Mesenchymal stem cell (in vitro differentiated cells and primary cell): ENCODE measurements at regions not wholly inside any gene's neighbourhood (a gene's known extent, or its start where the extent isn't known, plus 50 kb on each side); places are given as distances from the start of the nearest gene placed in this dataset.

ENCODE experiments used
- DNase-seq: peaks from one replicate; pipeline ENCODE4 v3.0.0-alpha.2; 2013
- H2AFZ ChIP-seq: one replicate; pipeline ENCODE4 v1.6.1; 2013; ENCODE audit warnings: low read depth, mild to moderate bottlenecking, control low read depth, inconsistent platforms, low read length, moderate library complexity
- H2AK5ac ChIP-seq: 2 replicates; pipeline ENCODE4 v1.6.1; 2013; ENCODE audit warnings: low read length, moderate library complexity, mild to moderate bottlenecking, inconsistent platforms; ENCODE audit not compliant: severe bottlenecking
- H2BK120ac ChIP-seq: one replicate; pipeline ENCODE4 v1.6.1; 2013; ENCODE audit warnings: low read depth, mild to moderate bottlenecking, inconsistent platforms, low read length, moderate library complexity
- H2BK12ac ChIP-seq, 2 experiments: one replicate each; pipeline ENCODE4 v1.6.1; 2013; ENCODE audit warnings: inconsistent platforms in 2 of 2, low read length in 2 of 2, mild to moderate bottlenecking in 2 of 2, moderate library complexity in 2 of 2, control low read depth in 1 of 2
- H2BK15ac ChIP-seq: one replicate; pipeline ENCODE4 v1.6.1; 2013; ENCODE audit warnings: mild to moderate bottlenecking, low read depth, inconsistent platforms; ENCODE audit not compliant: poor library complexity, severe bottlenecking
- H2BK5ac ChIP-seq: 2 replicates; pipeline ENCODE4 v1.6.1; 2013; ENCODE audit warnings: low read depth, mild to moderate bottlenecking, low read length, control low read depth, inconsistent platforms; ENCODE audit not compliant: poor library complexity, severe bottlenecking
- H3K14ac ChIP-seq, 2 experiments: one replicate each; pipeline ENCODE4 v1.6.1; 2013; ENCODE audit warnings: inconsistent platforms in 2 of 2, low read length in 2 of 2, control low read depth in 1 of 2, mild to moderate bottlenecking in 1 of 2, moderate library complexity in 1 of 2
- H3K18ac ChIP-seq, 2 experiments: one replicate each; pipeline ENCODE4 v1.6.1; 2013; ENCODE audit warnings: inconsistent platforms in 2 of 2, low read length in 2 of 2, control low read depth in 1 of 2, low read depth in 1 of 2, mild to moderate bottlenecking in 1 of 2
- H3K23ac ChIP-seq, 2 experiments: one replicate each; pipeline ENCODE4 v1.6.1; 2013; ENCODE audit warnings: inconsistent platforms in 2 of 2, low read length in 2 of 2, mild to moderate bottlenecking in 2 of 2, moderate library complexity in 2 of 2, control low read depth in 1 of 2
- H3K27ac ChIP-seq: 2 replicates; pipeline ENCODE4 v1.5.1; 2013; ENCODE audit warnings: mild to moderate bottlenecking, moderate library complexity, low read length, control low read depth, inconsistent platforms; ENCODE audit not compliant: poor library complexity, severe bottlenecking
- H3K27me3 ChIP-seq, 2 experiments: 2 replicates each; pipeline versions ENCODE4 v1.6.1 to v1.7.0; 2013; ENCODE audit warnings: low read length in 2 of 2, mild to moderate bottlenecking in 2 of 2, moderate library complexity in 2 of 2, control low read depth in 1 of 2, inconsistent platforms in 1 of 2; ENCODE audit not compliant: control insufficient read depth in 1 of 2, insufficient read depth in 1 of 2
- H3K36me3 ChIP-seq, 2 experiments: 2 replicates each; pipeline versions ENCODE4 v1.6.1 to v1.7.0; 2013; ENCODE audit warnings: low read length in 2 of 2, control low read depth in 1 of 2, inconsistent platforms in 1 of 2, low read depth in 1 of 2, mild to moderate bottlenecking in 1 of 2; ENCODE audit not compliant: insufficient read depth in 2 of 2, control insufficient read depth in 1 of 2
- H3K4ac ChIP-seq, 2 experiments: one replicate each; pipeline ENCODE4 v1.6.1; 2013; ENCODE audit warnings: inconsistent platforms in 2 of 2, low read length in 2 of 2, mild to moderate bottlenecking in 2 of 2, moderate library complexity in 2 of 2, control low read depth in 1 of 2, low read depth in 1 of 2
- H3K4me1 ChIP-seq: 2 replicates; pipeline ENCODE4 v1.6.1; 2013; ENCODE audit warnings: low read depth, low read length, control low read depth; ENCODE audit not compliant: control insufficient read depth, insufficient read depth
- H3K4me2 ChIP-seq: 2 replicates; pipeline ENCODE4 v1.6.1; 2013; ENCODE audit warnings: low read length, mild to moderate bottlenecking, inconsistent platforms; ENCODE audit not compliant: poor library complexity, severe bottlenecking
- H3K4me3 ChIP-seq, 2 experiments: 2 replicates each; pipeline versions ENCODE4 v1.5.1 to v1.7.0; 2013; ENCODE audit warnings: low read length in 2 of 2, mild to moderate bottlenecking in 2 of 2, control low read depth in 1 of 2, low read depth in 1 of 2; ENCODE audit not compliant: insufficient read depth in 1 of 2
- H3K79me1 ChIP-seq: replicated peaks from 2 replicates; pipeline ENCODE4 v1.6.1; 2013; ENCODE audit warnings: mild to moderate bottlenecking, control low read depth, low read length, inconsistent platforms; ENCODE audit not compliant: poor library complexity, severe bottlenecking
- H3K9ac ChIP-seq: 2 replicates; pipeline ENCODE4 v1.7.0; 2013; ENCODE audit warnings: mild to moderate bottlenecking, low read length, moderate library complexity
- H3K9me3 ChIP-seq: 2 replicates; pipeline ENCODE4 v1.7.0; 2013; ENCODE audit warnings: mild to moderate bottlenecking, low read length; ENCODE audit not compliant: control insufficient read depth
- H4K8ac ChIP-seq: one replicate; pipeline ENCODE4 v1.6.1; 2013; ENCODE audit warnings: inconsistent platforms, mild to moderate bottlenecking, low read length, moderate library complexity
- H4K91ac ChIP-seq: one replicate; pipeline ENCODE4 v1.6.1; 2013; ENCODE audit warnings: mild to moderate bottlenecking, low read length, inconsistent platforms
- WGBS: methylation state at CpG from one replicate; pipeline ENCODE4 v1.1.7; 2013; ENCODE audit warnings: mixed read lengths; 5-methylcytosine and 5-hydroxymethylcytosine counted together

- Histone ChIP-seq H3K27ac (no peak overlapping the region), H3K4me1 (no peaks in the 10 kb centered on the region), H3K9me3 (peaks cover 4% of the 10 kb centered on the region), H4K91ac (no peak overlapping the region), H4K8ac (no peak overlapping the region), H3K4ac (no peak overlapping the region), H3K4me3 (no peak overlapping the region), H3K36me3 (no peaks in the 10 kb centered on the region), H2BK120ac (no peak overlapping the region), H2BK12ac (no peak overlapping the region), H2BK15ac (no peak overlapping the region), H3K18ac (no peak overlapping the region), H2AK5ac (no peak overlapping the region), H2AFZ (no peak overlapping the region), H3K79me1 (no peaks in the 10 kb centered on the region), H3K9ac (no peak overlapping the region), H3K14ac (no peak overlapping the region), H2BK5ac (no peak overlapping the region), H3K4me2 (no peak overlapping the region), H3K23ac (no peak overlapping the region), H3K27me3 (no peaks in the 10 kb centered on the region)
- DNase-seq, result no peak
- no CpG with 5 or more reads among the region's 2 CpGs for WGBS
Measured at GRCh38 chr5:53309653-53310052, 170.8 kb upstream of the FST start.

GRCh38 chr5:53311681-53312080 is 168.7 kb upstream of the FST start:
- Histone ChIP-seq H3K4me3 (no peak overlapping the region), H3K36me3 (no peaks in the 10 kb centered on the region), H3K9ac (no peak overlapping the region), H2BK120ac (no peak overlapping the region), H2BK5ac (no peak overlapping the region), H3K4ac (no peak overlapping the region), H2BK15ac (no peak overlapping the region), H2AFZ (no peak overlapping the region), H3K23ac (no peak overlapping the region), H3K9me3 (peaks cover 20% of the 10 kb centered on the region), H3K79me1 (no peaks in the 10 kb centered on the region), H2AK5ac (no peak overlapping the region), H4K8ac (no peak overlapping the region), H3K27me3 (no peaks in the 10 kb centered on the region), H4K91ac (no peak overlapping the region), H3K27ac (no peak overlapping the region), H2BK12ac (no peak overlapping the region), H3K4me1 (no peaks in the 10 kb centered on the region), H3K14ac (no peak overlapping the region), H3K4me2 (no peak overlapping the region), H3K18ac (no peak overlapping the region)
- DNase-seq, result no peak
- WGBS, result 100% methylated on average over 2 of the region's 2 CpGs

- Histone ChIP-seq H3K9ac (no peak overlapping the region), H3K27ac (no peak overlapping the region), H3K23ac (no peak overlapping the region), H3K4me3 (no peak overlapping the region), H3K4me1 (no peaks in the 10 kb centered on the region), H4K8ac (no peak overlapping the region), H3K14ac (no peak overlapping the region), H2BK15ac (no peak overlapping the region), H2AFZ (no peak overlapping the region), H3K27me3 (no peaks in the 10 kb centered on the region), H2BK5ac (no peak overlapping the region), H2BK120ac (no peak overlapping the region), H3K4me2 (no peak overlapping the region), H3K36me3 (no peaks in the 10 kb centered on the region), H3K9me3 (peaks cover 16% of the 10 kb centered on the region), H3K4ac (no peak overlapping the region), H2BK12ac (no peak overlapping the region), H2AK5ac (no peak overlapping the region), H3K79me1 (no peaks in the 10 kb centered on the region), H4K91ac (no peak overlapping the region), H3K18ac (no peak overlapping the region)
- no peak for DNase-seq
- WGBS, result 100% methylated on average over 2 of the region's 2 CpGs
Measured at GRCh38 chr5:53313145-53313544, 167.3 kb upstream of the FST start.

GRCh38 chr5:53318303-53318702 is 162.1 kb upstream of the FST start:
- 58% methylated on average over 2 of the region's 2 CpGs for whole genome bisulfite sequencing
- no peak overlapping the region for H4K91ac ChIP-seq
- H3K36me3 ChIP-seq, result no peaks in the 10 kb centered on the region
- no peak overlapping the region for H2BK12ac ChIP-seq
- no peak overlapping the region for H3K9ac ChIP-seq
- DNase-seq, result no peak
- no peak overlapping the region for H4K8ac ChIP-seq
- no peak overlapping the region for H3K4me2 ChIP-seq
- H2BK5ac ChIP-seq, result no peak overlapping the region
- H3K18ac ChIP-seq, result no peak overlapping the region
- no peaks in the 10 kb centered on the region for H3K79me1 ChIP-seq
- no peak overlapping the region for H3K4me3 ChIP-seq
- peaks cover 16% of the 10 kb centered on the region for H3K9me3 ChIP-seq
- H3K27me3 ChIP-seq, result no peaks in the 10 kb centered on the region
- H3K4ac ChIP-seq, result no peak overlapping the region
- H2AK5ac ChIP-seq, result no peak overlapping the region
- no peak overlapping the region for H2BK120ac ChIP-seq
- H3K27ac ChIP-seq, result no peak overlapping the region
- no peak overlapping the region for H3K23ac ChIP-seq
- H2AFZ ChIP-seq, result no peak overlapping the region
- no peak overlapping the region for H2BK15ac ChIP-seq
- no peak overlapping the region for H3K14ac ChIP-seq
- H3K4me1 ChIP-seq, result no peaks in the 10 kb centered on the region
